ENCODE measurements at regions not wholly inside any gene's neighbourhood (a gene's known extent, or its start where the extent isn't known, plus 50 kb on each side); places are given as distances from the start of the nearest gene placed in this dataset.

DNA sequence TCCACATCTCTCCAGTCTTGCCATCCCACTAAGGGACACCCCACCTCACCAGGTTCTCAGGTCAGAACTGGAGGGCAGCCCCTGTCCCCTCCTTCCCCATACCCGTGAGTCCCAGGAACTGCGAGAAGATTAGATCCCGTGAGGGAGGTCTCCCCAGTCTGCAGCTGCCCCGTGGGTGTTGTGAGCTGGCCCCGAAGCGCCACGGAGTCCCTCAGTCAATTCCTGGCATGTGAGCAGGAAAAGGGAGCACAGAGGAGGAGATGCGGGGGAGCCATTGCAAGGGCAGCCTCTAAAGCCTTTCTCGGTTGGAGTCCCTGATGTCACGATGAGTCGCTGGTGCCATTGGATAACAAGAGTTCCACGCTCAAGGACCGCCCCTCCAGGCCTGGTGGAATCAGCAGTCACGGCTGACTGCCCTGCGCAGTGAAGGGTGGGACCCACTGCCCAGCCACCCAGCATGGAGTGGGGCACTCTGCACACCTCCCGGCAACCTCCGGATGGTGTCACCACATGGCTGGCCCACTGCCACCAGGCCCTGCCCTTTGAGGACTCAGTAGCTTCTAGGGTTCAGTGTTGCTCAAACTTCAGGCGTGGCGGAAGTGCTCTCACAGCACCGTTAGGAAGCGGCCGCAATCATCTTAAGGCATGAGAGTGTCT is 434.9 kb upstream of the MYT1L start:
- dilution Hi-C loops (cut with HindIII; ENCODE audit: low sequenced_read_pairs, unreplicated experiment) = no loop called here
- H3K4me2 ChIP-seq (ENCODE audit: low read depth, low read length) = no peak overlapping the region
- H4K5ac ChIP-seq (ENCODE audit: low read depth, low read length) = no peak overlapping the region
- H2AK9ac ChIP-seq (replicated peaks; ENCODE audit: low read depth, low read length, poor library complexity) = no peak overlapping the region
- no peaks in the 10 kb centered on the region for H4K20me1 ChIP-seq (ENCODE audit: insufficient read depth, low read length)
- no peak overlapping the region for H2BK15ac ChIP-seq (ENCODE audit: low read depth, low read length)
- no peak overlapping the region for H2BK5ac ChIP-seq (ENCODE audit: low read depth, low read length, poor library complexity, severe bottlenecking)
- H4K8ac ChIP-seq (ENCODE audit: low read depth in 2 of 2, low read length in 2 of 2) = no peak overlapping the region
- H4K91ac ChIP-seq (ENCODE audit: insufficient read depth, low read depth, low read length) = no peak overlapping the region
- H3K9me3 ChIP-seq (ENCODE audit: control insufficient read depth, insufficient read depth, low read length) = peaks cover 80% of the 10 kb centered on the region
- ChIA-PET CTCF (no interaction called here), POLR2A (ENCODE audit: unreplicated experiment) (no interaction called here)
- intact Hi-C loops (cut with micrococcal nuclease) = no loop called here
- no peak overlapping the region for H3K56ac ChIP-seq (ENCODE audit: extremely low read depth, insufficient read depth, low read length)
- H2BK120ac ChIP-seq (ENCODE audit: low read depth, low read length) = no peak overlapping the region
- H3K27ac ChIP-seq (ENCODE audit: insufficient read depth, low read length) = no peak overlapping the region
- H3K14ac ChIP-seq (replicated peaks; ENCODE audit: low read depth, low read length) = no peak overlapping the region
- 78% methylated on average over 6 of the region's 22 CpGs; no CpG with 5 or more reads in 1 of the 2 experiments for WGBS, 2 experiments (ENCODE audit: extremely low coverage in 2 of 2, insufficient read length in 1 of 2)
- H2AFZ ChIP-seq (replicated peaks; ENCODE audit: low read length, poor library complexity) = no peak overlapping the region
- H3K9me1 ChIP-seq (ENCODE audit: insufficient read depth, low read length) = no peaks in the 10 kb centered on the region
- no peak overlapping the region for H3K4me3 ChIP-seq (ENCODE audit: insufficient read depth, low read depth, low read length)
- BruUV-seq (replicated peaks) = no TSS peak
- TF ChIP-seq MXI1 (IDR thresholded peaks at IDR 0.05; ENCODE audit: borderline replicate concordance, low read depth, low read length) = no peak
- H3K79me1 ChIP-seq (ENCODE audit: low read depth in 1 of 2, low read length in 2 of 2) = no peaks in the 10 kb centered on the region
- no peak for DNase-seq
- H3K18ac ChIP-seq (ENCODE audit: low read depth, low read length) = no peak overlapping the region
- no peak overlapping the region for H3K4ac ChIP-seq (ENCODE audit: low read depth, low read length)
- no peaks in the 10 kb centered on the region for H3K4me1 ChIP-seq (ENCODE audit: control insufficient read depth, insufficient read depth, low read length)
- H3K27me3 ChIP-seq (ENCODE audit: control insufficient read depth, insufficient read depth, low read length) = no peaks in the 10 kb centered on the region
- H2AK5ac ChIP-seq (ENCODE audit: low read depth, low read length) = no peak overlapping the region
- ATAC-seq (ENCODE audit: low read depth) = no peak
- in situ Hi-C loops (cut with MboI; ENCODE audit: low sequenced_read_pairs) = no loop called here
- no peak overlapping the region for H3K9ac ChIP-seq (ENCODE audit: low read depth, low read length)
- no peaks in the 10 kb centered on the region for H3K36me3 ChIP-seq (ENCODE audit: control insufficient read depth, insufficient read depth, low read length)
- no peak overlapping the region for H3K23ac ChIP-seq (ENCODE audit: low read depth, low read length)
- no peak overlapping the region for H2BK20ac ChIP-seq (ENCODE audit: low read depth, low read length)
